ENCODE measurements at regions not wholly inside any gene's neighbourhood (a gene's known extent, or its start where the extent isn't known, plus 50 kb on each side); places are given as distances from the start of the nearest gene placed in this dataset.

GRCh38 chr14:66345986-66346385 is 140.2 kb upstream of the CCDC196 start:
- TF ChIP-seq, protein P1, sequence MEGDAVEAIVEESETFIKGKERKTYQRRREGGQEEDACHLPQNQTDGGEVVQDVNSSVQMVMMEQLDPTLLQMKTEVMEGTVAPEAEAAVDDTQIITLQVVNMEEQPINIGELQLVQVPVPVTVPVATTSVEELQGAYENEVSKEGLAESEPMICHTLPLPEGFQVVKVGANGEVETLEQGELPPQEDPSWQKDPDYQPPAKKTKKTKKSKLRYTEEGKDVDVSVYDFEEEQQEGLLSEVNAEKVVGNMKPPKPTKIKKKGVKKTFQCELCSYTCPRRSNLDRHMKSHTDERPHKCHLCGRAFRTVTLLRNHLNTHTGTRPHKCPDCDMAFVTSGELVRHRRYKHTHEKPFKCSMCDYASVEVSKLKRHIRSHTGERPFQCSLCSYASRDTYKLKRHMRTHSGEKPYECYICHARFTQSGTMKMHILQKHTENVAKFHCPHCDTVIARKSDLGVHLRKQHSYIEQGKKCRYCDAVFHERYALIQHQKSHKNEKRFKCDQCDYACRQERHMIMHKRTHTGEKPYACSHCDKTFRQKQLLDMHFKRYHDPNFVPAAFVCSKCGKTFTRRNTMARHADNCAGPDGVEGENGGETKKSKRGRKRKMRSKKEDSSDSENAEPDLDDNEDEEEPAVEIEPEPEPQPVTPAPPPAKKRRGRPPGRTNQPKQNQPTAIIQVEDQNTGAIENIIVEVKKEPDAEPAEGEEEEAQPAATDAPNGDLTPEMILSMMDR (IDR thresholded peaks at IDR 0.05) = no peak
- no peak for TF ChIP-seq POLR2A (IDR thresholded peaks at IDR 0.05)

All from Peyer's patch (tissue), 4 donors.